ENCODE measurements at regions not wholly inside any gene's neighbourhood (a gene's known extent, or its start where the extent isn't known, plus 50 kb on each side); places are given as distances from the start of the nearest gene placed in this dataset.

DNA sequence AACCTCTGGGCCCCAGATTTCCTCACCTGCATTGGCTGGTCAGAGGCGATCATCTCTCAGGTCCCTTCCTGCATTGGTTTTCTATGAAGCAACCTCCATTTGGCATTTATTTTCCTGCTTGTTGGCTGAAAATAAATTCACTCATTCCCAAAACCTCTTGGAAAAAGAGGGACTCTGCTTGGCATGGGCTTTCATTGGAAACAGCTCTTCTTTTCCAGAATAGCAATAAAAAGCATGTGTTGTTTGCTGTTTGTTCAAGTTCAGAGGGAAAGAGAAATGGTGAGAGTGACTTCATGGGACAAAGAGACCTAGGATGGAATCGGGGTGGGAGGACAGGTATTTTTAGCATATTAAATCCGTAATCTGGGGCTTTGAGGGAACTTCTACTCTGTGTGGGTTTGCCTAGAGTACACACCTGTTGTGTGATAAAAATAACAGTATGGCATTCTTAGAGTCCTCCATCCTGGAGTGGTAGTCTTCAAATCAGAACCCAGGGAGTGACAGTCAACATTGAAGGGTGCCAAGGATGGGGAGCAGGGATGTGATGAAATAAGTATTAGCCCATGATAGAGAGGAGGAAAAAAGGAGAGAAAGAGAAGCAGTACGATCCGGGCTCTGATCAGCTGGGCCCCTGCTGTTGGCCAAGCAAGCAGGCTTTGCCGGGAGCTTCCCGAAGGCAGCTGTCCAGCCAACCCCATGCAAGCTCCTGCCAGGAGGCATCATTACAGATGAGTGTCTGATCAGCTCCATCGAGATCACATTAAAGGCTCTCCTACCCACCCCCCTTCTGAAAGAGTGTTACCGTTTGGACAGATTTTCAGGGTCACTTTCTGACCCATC lies 131.9 kb upstream of the NFIA start:
- TF ChIP-seq, protein P1, sequence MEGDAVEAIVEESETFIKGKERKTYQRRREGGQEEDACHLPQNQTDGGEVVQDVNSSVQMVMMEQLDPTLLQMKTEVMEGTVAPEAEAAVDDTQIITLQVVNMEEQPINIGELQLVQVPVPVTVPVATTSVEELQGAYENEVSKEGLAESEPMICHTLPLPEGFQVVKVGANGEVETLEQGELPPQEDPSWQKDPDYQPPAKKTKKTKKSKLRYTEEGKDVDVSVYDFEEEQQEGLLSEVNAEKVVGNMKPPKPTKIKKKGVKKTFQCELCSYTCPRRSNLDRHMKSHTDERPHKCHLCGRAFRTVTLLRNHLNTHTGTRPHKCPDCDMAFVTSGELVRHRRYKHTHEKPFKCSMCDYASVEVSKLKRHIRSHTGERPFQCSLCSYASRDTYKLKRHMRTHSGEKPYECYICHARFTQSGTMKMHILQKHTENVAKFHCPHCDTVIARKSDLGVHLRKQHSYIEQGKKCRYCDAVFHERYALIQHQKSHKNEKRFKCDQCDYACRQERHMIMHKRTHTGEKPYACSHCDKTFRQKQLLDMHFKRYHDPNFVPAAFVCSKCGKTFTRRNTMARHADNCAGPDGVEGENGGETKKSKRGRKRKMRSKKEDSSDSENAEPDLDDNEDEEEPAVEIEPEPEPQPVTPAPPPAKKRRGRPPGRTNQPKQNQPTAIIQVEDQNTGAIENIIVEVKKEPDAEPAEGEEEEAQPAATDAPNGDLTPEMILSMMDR (IDR thresholded peaks at IDR 0.05; ENCODE audit: insufficient read depth, low read depth, low read length, missing control alignments), result no peak
- no peak overlapping the region for H3K4me3 ChIP-seq (ENCODE audit: low read depth, low read length)
- DNase-seq (ENCODE audit: low read depth), result no peak

DNA sequence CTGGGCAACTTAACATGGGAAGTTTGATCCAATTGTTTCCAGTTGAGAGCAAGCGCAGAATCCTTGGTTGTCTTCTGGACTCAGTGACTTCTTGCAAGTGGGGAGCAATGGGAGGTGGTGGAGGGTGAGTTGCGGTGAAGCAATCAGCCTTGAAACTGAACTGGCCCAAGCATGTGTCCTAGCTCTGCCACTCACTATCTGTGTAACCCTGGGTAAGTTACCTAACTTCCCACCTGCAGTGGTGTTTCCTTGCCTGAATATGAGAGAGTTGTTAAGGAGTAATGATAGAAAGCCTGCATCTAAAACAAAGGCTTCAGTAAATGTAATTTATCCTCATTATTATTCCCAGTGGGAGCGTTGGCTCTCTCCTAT lies 132.5 kb upstream of the NFIA start:
- H3K4me3 ChIP-seq (ENCODE audit: low read depth, low read length), result no peak overlapping the region
- DNase-seq (ENCODE audit: low read depth), result no peak

DNA sequence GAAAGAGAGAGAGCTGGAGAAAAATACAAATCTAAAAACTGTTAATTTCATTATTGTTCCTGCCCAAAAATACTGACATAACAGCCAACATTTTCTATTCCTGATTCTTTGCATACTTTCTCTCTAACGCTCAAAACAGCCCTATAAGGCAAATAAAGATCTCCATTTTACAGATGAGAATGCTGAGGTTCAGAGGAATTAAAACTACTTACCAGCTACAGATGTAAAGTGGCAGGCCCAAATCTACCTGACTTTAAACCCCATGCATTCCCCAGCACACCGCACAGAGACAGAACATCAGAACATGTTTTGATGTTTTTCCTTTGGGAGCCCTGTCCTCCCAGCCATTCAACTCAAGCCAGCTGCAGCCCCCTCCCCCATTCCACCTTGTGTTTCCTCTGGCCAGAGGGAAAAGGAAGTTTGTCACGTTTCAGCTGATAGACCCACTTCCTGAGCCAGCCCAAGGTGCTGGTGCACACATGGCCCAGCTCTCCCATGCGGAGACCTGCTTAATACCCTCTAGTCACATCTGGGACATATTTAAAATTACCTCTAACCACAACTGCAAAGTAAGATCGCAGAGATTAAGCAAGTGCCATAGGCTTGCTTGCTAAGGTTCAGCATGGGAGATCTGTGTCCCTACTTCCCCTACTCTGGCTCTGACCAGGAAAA lies 133.1 kb upstream of the NFIA start:
- no peak for DNase-seq (ENCODE audit: low read depth)
- TF ChIP-seq, protein P1 (IDR thresholded peaks at IDR 0.05; ENCODE audit: insufficient read depth, low read depth, low read length, missing control alignments), result no peak
- H3K4me3 ChIP-seq (ENCODE audit: low read depth, low read length), result no peak overlapping the region

More for the DNA sequence above, 132.5 kb upstream of the NFIA start:
- TF ChIP-seq, protein P1 (IDR thresholded peaks at IDR 0.05; ENCODE audit: insufficient read depth, low read depth, low read length, missing control alignments), result no peak

DNA sequence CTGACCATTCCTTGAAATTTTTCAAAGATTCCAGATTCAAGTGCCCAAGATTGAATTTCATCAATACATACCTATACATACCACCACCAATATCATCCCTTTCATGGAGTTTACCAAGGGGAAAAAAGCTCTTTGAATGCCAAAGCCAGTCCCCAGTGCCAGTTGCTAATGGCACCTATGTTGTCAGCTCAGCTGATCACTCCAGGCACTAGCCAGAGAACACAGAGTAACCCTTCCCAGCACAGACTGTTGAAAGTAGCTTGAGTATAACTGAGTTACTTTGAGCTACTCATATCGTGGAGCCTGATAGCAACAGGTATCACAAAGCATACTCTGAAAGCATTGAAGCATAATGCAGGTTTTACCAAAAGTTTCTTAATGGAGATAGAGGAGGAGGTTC lies 133.9 kb upstream of the NFIA start:
- DNase-seq (ENCODE audit: low read depth), result no peak
- no peak overlapping the region for H3K4me3 ChIP-seq (ENCODE audit: low read depth, low read length)
- TF ChIP-seq, protein P1 (IDR thresholded peaks at IDR 0.05; ENCODE audit: insufficient read depth, low read depth, low read length, missing control alignments), result no peak

DNA sequence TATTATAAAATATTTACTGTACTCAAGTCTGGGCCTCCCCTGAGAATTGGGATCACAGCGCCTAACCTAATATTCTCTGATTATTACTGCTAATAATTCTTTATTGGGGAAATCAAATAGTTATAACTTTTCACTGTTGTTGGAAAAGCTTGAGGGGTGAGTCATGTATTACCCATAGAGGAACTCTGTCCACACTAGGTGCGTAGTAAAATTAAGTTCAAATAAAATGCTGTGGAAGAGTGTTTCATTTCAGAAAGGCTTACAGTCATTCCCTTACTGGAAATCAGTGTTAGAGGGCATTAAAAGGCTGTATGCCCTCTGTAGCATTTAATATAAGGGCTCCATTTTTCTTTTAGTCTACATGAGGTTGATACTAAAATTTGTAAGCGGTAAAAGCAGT lies 135.0 kb upstream of the NFIA start:
- no peak for DNase-seq (ENCODE audit: low read depth)
- TF ChIP-seq, protein P1 (IDR thresholded peaks at IDR 0.05; ENCODE audit: insufficient read depth, low read depth, low read length, missing control alignments), result no peak
- no peak overlapping the region for H3K4me3 ChIP-seq (ENCODE audit: low read depth, low read length)

DNA sequence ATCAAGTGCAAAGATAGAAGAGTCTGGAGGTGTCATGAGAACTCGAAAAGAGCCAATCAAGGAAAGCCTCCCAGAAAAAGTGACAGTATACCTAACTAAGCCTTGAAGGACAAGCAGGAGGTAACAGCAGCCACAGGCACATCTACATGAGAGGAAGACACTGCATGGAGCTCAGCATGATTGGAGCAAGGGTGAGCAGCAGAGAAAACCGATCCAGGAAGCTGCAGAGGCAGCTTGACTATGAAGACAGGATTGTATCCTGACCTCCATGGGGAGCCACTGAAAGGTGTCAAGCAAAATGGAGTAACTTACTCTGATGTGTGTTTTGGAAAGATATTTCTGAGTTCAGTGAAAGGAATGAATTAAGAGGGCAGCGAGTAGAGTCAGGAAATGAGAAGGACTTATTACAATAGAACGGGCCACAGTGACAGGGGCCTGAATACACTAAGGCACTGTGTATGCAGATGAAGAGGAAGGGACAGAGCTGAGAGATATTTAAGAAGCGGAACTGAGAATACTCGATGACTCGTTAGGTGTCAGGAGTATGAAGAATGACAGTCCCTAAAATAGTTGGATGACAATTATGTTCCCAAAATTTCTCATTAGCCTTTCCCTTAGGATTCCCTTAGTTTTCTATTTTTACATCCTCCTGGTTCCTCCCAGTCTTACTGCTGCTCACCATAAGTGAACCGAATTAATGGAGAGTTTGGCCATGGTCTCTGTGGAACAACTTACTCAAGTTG lies 139.3 kb upstream of the NFIA start:
- no peak overlapping the region for H3K4me3 ChIP-seq (ENCODE audit: low read depth, low read length)
- TF ChIP-seq, protein P1 (IDR thresholded peaks at IDR 0.05; ENCODE audit: insufficient read depth, low read depth, low read length, missing control alignments), result no peak
- DNase-seq (ENCODE audit: low read depth), result peak; percentile 13
